ENCODE measurements at regions not wholly inside any gene's neighbourhood (a gene's known extent, or its start where the extent isn't known, plus 50 kb on each side); places are given as distances from the start of the nearest gene placed in this dataset.

DNA sequence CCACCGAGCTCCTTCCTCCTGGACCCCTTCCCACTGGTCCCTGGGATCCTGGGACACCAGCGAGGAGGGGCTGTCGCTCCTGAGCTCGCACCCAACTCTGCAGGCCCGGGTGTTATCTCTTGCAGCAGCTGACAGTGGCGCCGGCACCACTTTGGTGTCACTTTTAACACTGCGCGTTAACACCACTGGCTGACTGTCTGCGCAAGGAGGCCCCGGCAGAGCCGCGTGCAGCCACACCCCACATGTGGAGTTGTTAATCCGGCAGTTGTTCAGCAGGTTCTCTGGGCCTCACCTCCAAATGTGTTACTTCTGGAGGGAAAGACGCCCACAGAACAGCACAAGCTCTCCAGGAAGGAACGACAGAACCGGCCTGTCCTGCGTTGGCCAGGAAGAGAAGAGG is 155.0 kb upstream of the GLI2 start:
- no peaks in the 10 kb centered on the region for H3K27me3 ChIP-seq (ENCODE audit: control insufficient read depth, low read length)
- no peak overlapping the region for H3K27ac ChIP-seq (ENCODE audit: low read depth, low read length)
- TF ChIP-seq, protein P1, sequence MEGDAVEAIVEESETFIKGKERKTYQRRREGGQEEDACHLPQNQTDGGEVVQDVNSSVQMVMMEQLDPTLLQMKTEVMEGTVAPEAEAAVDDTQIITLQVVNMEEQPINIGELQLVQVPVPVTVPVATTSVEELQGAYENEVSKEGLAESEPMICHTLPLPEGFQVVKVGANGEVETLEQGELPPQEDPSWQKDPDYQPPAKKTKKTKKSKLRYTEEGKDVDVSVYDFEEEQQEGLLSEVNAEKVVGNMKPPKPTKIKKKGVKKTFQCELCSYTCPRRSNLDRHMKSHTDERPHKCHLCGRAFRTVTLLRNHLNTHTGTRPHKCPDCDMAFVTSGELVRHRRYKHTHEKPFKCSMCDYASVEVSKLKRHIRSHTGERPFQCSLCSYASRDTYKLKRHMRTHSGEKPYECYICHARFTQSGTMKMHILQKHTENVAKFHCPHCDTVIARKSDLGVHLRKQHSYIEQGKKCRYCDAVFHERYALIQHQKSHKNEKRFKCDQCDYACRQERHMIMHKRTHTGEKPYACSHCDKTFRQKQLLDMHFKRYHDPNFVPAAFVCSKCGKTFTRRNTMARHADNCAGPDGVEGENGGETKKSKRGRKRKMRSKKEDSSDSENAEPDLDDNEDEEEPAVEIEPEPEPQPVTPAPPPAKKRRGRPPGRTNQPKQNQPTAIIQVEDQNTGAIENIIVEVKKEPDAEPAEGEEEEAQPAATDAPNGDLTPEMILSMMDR (IDR thresholded peaks at IDR 0.05; ENCODE audit: low read depth, low read length, poor library complexity, severe bottlenecking): no peak
- TF ChIP-seq EZH2phosphoT487 (IDR thresholded peaks at IDR 0.05; ENCODE audit: borderline replicate concordance, low read length): no peak
- no peaks in the 10 kb centered on the region for H3K79me2 ChIP-seq (ENCODE audit: control insufficient read depth, low read length)
- no peaks in the 10 kb centered on the region for H3K4me1 ChIP-seq (ENCODE audit: control insufficient read depth, low read length)
- H3K4me3 ChIP-seq (ENCODE audit: low read length): no peak overlapping the region
- no peaks in the 10 kb centered on the region for H3K9me2 ChIP-seq (replicated peaks; ENCODE audit: control insufficient read depth, low read length)
- H3F3A ChIP-seq (ENCODE audit: control insufficient read depth, insufficient read depth): no peaks in the 10 kb centered on the region
- H3K36me3 ChIP-seq (ENCODE audit: control insufficient read depth, low read length): no peaks in the 10 kb centered on the region
- H3K4me2 ChIP-seq (ENCODE audit: low read length): no peak overlapping the region
- no peaks in the 10 kb centered on the region for H3K9me3 ChIP-seq (ENCODE audit: control insufficient read depth, insufficient read depth, low read length)
- no peaks in the 10 kb centered on the region for H4K20me1 ChIP-seq (ENCODE audit: control insufficient read depth, insufficient read depth, low read depth, low read length)

DNA sequence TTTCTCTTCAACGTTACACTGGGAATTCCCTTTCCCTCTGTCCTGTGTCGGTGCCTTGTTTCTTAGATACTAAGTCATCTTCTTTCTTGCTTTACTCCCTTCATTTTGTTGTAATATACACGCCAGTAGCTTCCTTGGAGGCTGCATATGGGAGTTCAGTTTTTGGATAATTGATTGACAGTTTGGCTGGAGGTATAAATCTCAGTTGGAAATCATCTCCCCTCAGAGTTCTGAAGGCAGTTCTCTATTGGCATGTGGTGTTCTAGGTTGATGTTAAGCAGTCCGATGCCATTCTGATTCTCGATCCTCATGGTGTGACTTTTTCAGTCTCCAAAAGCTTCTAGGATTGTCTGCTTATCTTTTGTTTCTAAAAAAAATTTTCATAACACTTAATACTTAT is 152.5 kb upstream of the GLI2 start:
- Histone ChIP-seq H4K20me1 (ENCODE audit: control insufficient read depth, insufficient read depth, low read depth, low read length) (no peaks in the 10 kb centered on the region), H3K79me2 (ENCODE audit: control insufficient read depth, low read length) (no peaks in the 10 kb centered on the region), H3F3A (ENCODE audit: control insufficient read depth, insufficient read depth) (no peaks in the 10 kb centered on the region), H3K36me3 (ENCODE audit: control insufficient read depth, low read length) (no peaks in the 10 kb centered on the region), H3K4me1 (ENCODE audit: control insufficient read depth, low read length) (no peaks in the 10 kb centered on the region), H3K4me2 (ENCODE audit: low read length) (no peak overlapping the region), H3K27me3 (ENCODE audit: control insufficient read depth, low read length) (no peaks in the 10 kb centered on the region), H3K27ac (ENCODE audit: low read depth, low read length) (no peak overlapping the region), H3K9me2 (replicated peaks; ENCODE audit: control insufficient read depth, low read length) (no peaks in the 10 kb centered on the region), H3K9me3 (ENCODE audit: control insufficient read depth, insufficient read depth, low read length) (no peaks in the 10 kb centered on the region), H3K4me3 (ENCODE audit: low read length) (no peak overlapping the region)
- TF ChIP-seq, protein P1 (IDR thresholded peaks at IDR 0.05; ENCODE audit: low read depth, low read length, poor library complexity, severe bottlenecking): no peak
- TF ChIP-seq EZH2phosphoT487 (IDR thresholded peaks at IDR 0.05; ENCODE audit: borderline replicate concordance, low read length): no peak

DNA sequence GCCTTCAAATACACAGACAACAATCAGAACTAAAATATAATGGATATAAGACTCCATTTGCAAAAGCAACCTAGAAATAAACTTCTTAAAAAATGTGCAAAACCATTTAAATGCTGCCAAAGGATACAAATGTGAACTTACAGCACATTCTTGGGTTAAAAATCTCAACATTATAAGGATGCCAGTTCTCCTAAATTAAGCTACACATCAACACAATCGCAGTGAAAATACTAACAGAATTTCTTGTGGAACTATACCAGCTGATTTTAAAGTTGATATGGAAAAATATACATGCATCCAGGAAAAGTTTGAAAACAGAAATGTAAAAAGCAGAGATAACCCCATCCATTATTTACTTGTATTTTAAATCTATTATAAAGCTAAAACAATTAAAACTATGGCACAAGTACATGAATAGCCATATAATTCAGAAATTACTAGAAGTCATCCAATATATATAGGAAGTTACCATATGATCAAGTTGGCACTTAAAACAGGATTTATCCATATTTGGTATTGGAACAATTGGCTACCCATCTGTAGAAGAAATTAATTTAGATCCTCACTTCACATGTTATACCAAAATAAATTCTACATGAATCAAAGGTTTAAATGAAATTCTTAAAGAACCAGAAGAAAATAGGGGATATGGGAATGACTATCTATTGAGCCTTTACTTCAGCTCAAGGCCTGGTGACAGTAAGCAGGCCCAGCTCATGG is 151.7 kb upstream of the GLI2 start:
- Histone ChIP-seq H3F3A (ENCODE audit: control insufficient read depth, insufficient read depth) (no peaks in the 10 kb centered on the region), H3K79me2 (ENCODE audit: control insufficient read depth, low read length) (no peaks in the 10 kb centered on the region), H3K9me3 (ENCODE audit: control insufficient read depth, insufficient read depth, low read length) (no peaks in the 10 kb centered on the region), H3K4me1 (ENCODE audit: control insufficient read depth, low read length) (no peaks in the 10 kb centered on the region), H3K36me3 (ENCODE audit: control insufficient read depth, low read length) (no peaks in the 10 kb centered on the region), H3K4me3 (ENCODE audit: low read length) (no peak overlapping the region), H3K27ac (ENCODE audit: low read depth, low read length) (no peak overlapping the region), H3K27me3 (ENCODE audit: control insufficient read depth, low read length) (no peaks in the 10 kb centered on the region), H3K9me2 (replicated peaks; ENCODE audit: control insufficient read depth, low read length) (no peaks in the 10 kb centered on the region), H3K4me2 (ENCODE audit: low read length) (no peak overlapping the region), H4K20me1 (ENCODE audit: control insufficient read depth, insufficient read depth, low read depth, low read length) (no peaks in the 10 kb centered on the region)
- TF ChIP-seq EZH2phosphoT487 (IDR thresholded peaks at IDR 0.05; ENCODE audit: borderline replicate concordance, low read length): no peak
- TF ChIP-seq, protein P1 (IDR thresholded peaks at IDR 0.05; ENCODE audit: low read depth, low read length, poor library complexity, severe bottlenecking): no peak
